ENCODE measurements at regions not wholly inside any gene's neighbourhood (a gene's known extent, or its start where the extent isn't known, plus 50 kb on each side); places are given as distances from the start of the nearest gene placed in this dataset.

DNA sequence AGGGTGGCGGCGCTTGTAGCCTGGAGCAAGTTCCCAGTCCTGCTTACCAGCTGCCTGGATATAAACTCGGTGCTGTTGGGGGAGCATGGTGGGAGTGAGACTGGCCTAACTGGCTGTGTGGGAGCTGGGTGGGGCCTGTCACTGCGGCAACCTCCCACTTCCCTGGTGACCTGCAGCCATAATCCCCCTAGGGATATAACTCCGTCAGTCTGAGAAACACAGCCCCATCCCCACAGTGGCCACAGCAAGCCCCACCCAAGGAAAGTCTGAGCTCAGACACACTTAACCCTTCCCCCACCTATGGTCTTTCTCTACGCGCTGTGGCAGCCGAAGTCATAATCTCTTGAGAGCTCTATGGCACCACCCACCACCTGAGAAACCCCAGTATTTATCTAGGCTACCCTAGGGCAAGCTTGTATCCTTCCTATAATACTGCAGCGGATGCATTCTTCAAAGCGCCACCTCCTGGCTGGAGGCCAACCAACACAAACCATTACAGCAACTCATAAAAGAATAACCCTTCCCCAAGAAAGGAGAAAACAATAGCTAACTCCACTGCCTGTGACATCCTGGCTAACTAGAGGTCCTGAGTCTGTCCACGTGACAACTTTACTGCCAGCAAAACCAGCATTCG is 57.4 kb downstream of the ZNF648 start:
- 85% methylated on average over 12 of the region's 12 CpGs for WGBS
- Histone ChIP-seq H3K27me3 (ENCODE audit: control insufficient read depth in 4 of 4, insufficient read depth in 4 of 4, low read length in 3 of 4) (no peaks in the 10 kb centered on the region), H3K36me3 (ENCODE audit: control insufficient read depth in 4 of 4, insufficient read depth in 3 of 4, low read depth in 1 of 4, low read length in 3 of 4) (no peaks in the 10 kb centered on the region), H3K4me1 (ENCODE audit: control insufficient read depth in 4 of 4, insufficient read depth in 4 of 4, low read length in 3 of 4) (no peaks in the 10 kb centered on the region), H3K27ac (ENCODE audit: low read depth in 1 of 2, low read length in 2 of 2) (no peak overlapping the region), H3K9me3 (ENCODE audit: control insufficient read depth in 4 of 4, low read length in 3 of 4) (no peaks in the 10 kb centered on the region), H3K4me3 (ENCODE audit: low read depth in 1 of 3, low read length in 3 of 3) (no peak overlapping the region), H3K9ac (ENCODE audit: low read depth in 1 of 2, low read length in 2 of 2) (no peak overlapping the region)
- TF ChIP-seq, protein P1, sequence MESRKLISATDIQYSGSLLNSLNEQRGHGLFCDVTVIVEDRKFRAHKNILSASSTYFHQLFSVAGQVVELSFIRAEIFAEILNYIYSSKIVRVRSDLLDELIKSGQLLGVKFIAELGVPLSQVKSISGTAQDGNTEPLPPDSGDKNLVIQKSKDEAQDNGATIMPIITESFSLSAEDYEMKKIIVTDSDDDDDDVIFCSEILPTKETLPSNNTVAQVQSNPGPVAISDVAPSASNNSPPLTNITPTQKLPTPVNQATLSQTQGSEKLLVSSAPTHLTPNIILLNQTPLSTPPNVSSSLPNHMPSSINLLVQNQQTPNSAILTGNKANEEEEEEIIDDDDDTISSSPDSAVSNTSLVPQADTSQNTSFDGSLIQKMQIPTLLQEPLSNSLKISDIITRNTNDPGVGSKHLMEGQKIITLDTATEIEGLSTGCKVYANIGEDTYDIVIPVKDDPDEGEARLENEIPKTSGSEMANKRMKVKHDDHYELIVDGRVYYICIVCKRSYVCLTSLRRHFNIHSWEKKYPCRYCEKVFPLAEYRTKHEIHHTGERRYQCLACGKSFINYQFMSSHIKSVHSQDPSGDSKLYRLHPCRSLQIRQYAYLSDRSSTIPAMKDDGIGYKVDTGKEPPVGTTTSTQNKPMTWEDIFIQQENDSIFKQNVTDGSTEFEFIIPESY (IDR thresholded peaks at IDR 0.05), result no peak
- TF ChIP-seq FOXA2 (IDR thresholded peaks at IDR 0.05) (no peak), SP1 (IDR thresholded peaks at IDR 0.05) (no peak), GABPA (IDR thresholded peaks at IDR 0.05 in 1 of 2, conservative IDR thresholded peaks at IDR 0.05 in 1 of 2) (no peak), EGR1 (IDR thresholded peaks at IDR 0.05; ENCODE audit: low read depth in 2 of 2) (no peak), NR2F2 (IDR thresholded peaks at IDR 0.05) (no peak), YY1 (IDR thresholded peaks at IDR 0.05) (no peak), HNF4G (IDR thresholded peaks at IDR 0.05) (no peak), FOXA1 (IDR thresholded peaks at IDR 0.05) (no peak), HNF4A (conservative IDR thresholded peaks at IDR 0.05) (no peak), RXRA (IDR thresholded peaks at IDR 0.05) (no peak)
- TF ChIP-seq, protein P2, sequence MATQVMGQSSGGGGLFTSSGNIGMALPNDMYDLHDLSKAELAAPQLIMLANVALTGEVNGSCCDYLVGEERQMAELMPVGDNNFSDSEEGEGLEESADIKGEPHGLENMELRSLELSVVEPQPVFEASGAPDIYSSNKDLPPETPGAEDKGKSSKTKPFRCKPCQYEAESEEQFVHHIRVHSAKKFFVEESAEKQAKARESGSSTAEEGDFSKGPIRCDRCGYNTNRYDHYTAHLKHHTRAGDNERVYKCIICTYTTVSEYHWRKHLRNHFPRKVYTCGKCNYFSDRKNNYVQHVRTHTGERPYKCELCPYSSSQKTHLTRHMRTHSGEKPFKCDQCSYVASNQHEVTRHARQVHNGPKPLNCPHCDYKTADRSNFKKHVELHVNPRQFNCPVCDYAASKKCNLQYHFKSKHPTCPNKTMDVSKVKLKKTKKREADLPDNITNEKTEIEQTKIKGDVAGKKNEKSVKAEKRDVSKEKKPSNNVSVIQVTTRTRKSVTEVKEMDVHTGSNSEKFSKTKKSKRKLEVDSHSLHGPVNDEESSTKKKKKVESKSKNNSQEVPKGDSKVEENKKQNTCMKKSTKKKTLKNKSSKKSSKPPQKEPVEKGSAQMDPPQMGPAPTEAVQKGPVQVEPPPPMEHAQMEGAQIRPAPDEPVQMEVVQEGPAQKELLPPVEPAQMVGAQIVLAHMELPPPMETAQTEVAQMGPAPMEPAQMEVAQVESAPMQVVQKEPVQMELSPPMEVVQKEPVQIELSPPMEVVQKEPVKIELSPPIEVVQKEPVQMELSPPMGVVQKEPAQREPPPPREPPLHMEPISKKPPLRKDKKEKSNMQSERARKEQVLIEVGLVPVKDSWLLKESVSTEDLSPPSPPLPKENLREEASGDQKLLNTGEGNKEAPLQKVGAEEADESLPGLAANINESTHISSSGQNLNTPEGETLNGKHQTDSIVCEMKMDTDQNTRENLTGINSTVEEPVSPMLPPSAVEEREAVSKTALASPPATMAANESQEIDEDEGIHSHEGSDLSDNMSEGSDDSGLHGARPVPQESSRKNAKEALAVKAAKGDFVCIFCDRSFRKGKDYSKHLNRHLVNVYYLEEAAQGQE (IDR thresholded peaks at IDR 0.05), result no peak
- TF ChIP-seq, protein P3, sequence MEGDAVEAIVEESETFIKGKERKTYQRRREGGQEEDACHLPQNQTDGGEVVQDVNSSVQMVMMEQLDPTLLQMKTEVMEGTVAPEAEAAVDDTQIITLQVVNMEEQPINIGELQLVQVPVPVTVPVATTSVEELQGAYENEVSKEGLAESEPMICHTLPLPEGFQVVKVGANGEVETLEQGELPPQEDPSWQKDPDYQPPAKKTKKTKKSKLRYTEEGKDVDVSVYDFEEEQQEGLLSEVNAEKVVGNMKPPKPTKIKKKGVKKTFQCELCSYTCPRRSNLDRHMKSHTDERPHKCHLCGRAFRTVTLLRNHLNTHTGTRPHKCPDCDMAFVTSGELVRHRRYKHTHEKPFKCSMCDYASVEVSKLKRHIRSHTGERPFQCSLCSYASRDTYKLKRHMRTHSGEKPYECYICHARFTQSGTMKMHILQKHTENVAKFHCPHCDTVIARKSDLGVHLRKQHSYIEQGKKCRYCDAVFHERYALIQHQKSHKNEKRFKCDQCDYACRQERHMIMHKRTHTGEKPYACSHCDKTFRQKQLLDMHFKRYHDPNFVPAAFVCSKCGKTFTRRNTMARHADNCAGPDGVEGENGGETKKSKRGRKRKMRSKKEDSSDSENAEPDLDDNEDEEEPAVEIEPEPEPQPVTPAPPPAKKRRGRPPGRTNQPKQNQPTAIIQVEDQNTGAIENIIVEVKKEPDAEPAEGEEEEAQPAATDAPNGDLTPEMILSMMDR (IDR thresholded peaks at IDR 0.05; ENCODE audit: low read depth, low read length, missing input control), result no peak
- TF ChIP-seq, protein P4, sequence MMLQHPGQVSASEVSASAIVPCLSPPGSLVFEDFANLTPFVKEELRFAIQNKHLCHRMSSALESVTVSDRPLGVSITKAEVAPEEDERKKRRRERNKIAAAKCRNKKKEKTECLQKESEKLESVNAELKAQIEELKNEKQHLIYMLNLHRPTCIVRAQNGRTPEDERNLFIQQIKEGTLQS (IDR thresholded peaks at IDR 0.05), result no peak
- TF ChIP-seq, protein P5, sequence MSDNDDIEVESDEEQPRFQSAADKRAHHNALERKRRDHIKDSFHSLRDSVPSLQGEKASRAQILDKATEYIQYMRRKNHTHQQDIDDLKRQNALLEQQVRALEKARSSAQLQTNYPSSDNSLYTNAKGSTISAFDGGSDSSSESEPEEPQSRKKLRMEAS (IDR thresholded peaks at IDR 0.05), result no peak
- DNase-seq (ENCODE audit: low spot score), result no peak

Data from liver (tissue), 8 donors.